Keratinocyte (primary cell): ENCODE measurements at regions not wholly inside any gene's neighbourhood (a gene's known extent, or its start where the extent isn't known, plus 50 kb on each side); places are given as distances from the start of the nearest gene placed in this dataset.
"Not testable (repeated sequence)": the region's sequence is repeated elsewhere in the genome, so short reads cannot be mapped to it uniquely, and the experiment has no call there.

ENCODE experiments used
- DNase-seq: peaks from one replicate; pipeline ENCODE4 v3.0.0-alpha.2; 2011; ENCODE audit warnings: low read depth, missing footprints, low spot score
- FAIRE-seq: peaks from 2 replicates; lab custom pipeline; 2011; peaks lifted over from hg19 to GRCh38; lab: Jason Lieb, UNC
- H2AFZ ChIP-seq: 2 replicates; pipeline ENCODE4 v1.6.0; 2012; ENCODE audit warnings: low read length, control low read depth, inconsistent platforms; ENCODE audit not compliant: control insufficient read depth
- H3K27ac ChIP-seq: 2 replicates; pipeline ENCODE4 v1.5.1; 2011; ENCODE audit warnings: low read length; ENCODE audit not compliant: control insufficient read depth, insufficient read depth
- H3K27me3 ChIP-seq: 3 replicates; pipeline ENCODE4 v1.6.0; 2011; ENCODE audit warnings: low read length; ENCODE audit not compliant: control insufficient read depth, insufficient read depth; ENCODE audit errors: extremely low read depth
- H3K36me3 ChIP-seq, 2 experiments: 2 replicates in 1 of 2; 3 replicates in 1 of 2; pipeline ENCODE4 v1.5.1; 2011; ENCODE audit warnings: low read length in 2 of 2, mild to moderate bottlenecking in 1 of 2; ENCODE audit not compliant: control insufficient read depth in 2 of 2, insufficient read depth in 2 of 2; ENCODE audit errors: extremely low read depth in 1 of 2
- H3K4me1 ChIP-seq: 3 replicates; pipeline ENCODE4 v1.5.1; 2011; ENCODE audit warnings: low read length; ENCODE audit not compliant: control insufficient read depth, insufficient read depth; ENCODE audit errors: extremely low read depth
- H3K4me2 ChIP-seq: 3 replicates; pipeline ENCODE4 v1.6.0; 2011; ENCODE audit warnings: low read depth, low read length; ENCODE audit not compliant: control insufficient read depth, insufficient read depth; ENCODE audit errors: extremely low read depth
- H3K4me3 ChIP-seq, 3 experiments: fragments of 200-600 bp in 1 of 3; sonication (generic) in 1 of 3; 2 replicates in 2 of 3; 3 replicates in 1 of 3; pipeline ENCODE4 v1.5.1; 2011 to 2016; ENCODE audit warnings: low read length in 3 of 3, mild to moderate bottlenecking in 3 of 3, control low read depth in 2 of 3, inconsistent platforms in 1 of 3, low read depth in 1 of 3, mixed read lengths in 1 of 3, mixed run types in 1 of 3, moderate library complexity in 1 of 3; ENCODE audit not compliant: control insufficient read depth in 2 of 3, insufficient read depth in 2 of 3; ENCODE audit errors: extremely low read depth in 1 of 3
- H3K79me2 ChIP-seq: 2 replicates; pipeline ENCODE4 v1.6.0; 2012; ENCODE audit warnings: low read length; ENCODE audit not compliant: control insufficient read depth, insufficient read depth
- H3K9ac ChIP-seq: 3 replicates; pipeline ENCODE4 v1.6.0; 2011; ENCODE audit warnings: low read length; ENCODE audit not compliant: control insufficient read depth, insufficient read depth; ENCODE audit errors: extremely low read depth
- H3K9me1 ChIP-seq: 3 replicates; pipeline ENCODE4 v1.6.0; 2011; ENCODE audit warnings: low read length; ENCODE audit not compliant: control insufficient read depth, insufficient read depth; ENCODE audit errors: extremely low read depth
- H3K9me3 ChIP-seq: 2 replicates; pipeline ENCODE4 v1.5.1; 2012; ENCODE audit warnings: low read depth, low read length; ENCODE audit not compliant: control insufficient read depth
- H4K20me1 ChIP-seq: 3 replicates; pipeline ENCODE4 v1.6.0; 2011; ENCODE audit warnings: low read length; ENCODE audit not compliant: control insufficient read depth, insufficient read depth; ENCODE audit errors: extremely low read depth
- CTCF ChIP-seq, 3 experiments: IDR thresholded peaks in 1 of 3; conservative IDR thresholded peaks in 1 of 3; optimal IDR thresholded peaks in 1 of 3; 2 replicates in 2 of 3; 3 replicates in 1 of 3; pipeline versions ENCODE3 to v1.5.1; 2011; ENCODE audit warnings: low read length in 3 of 3, mild to moderate bottlenecking in 3 of 3, moderate library complexity in 2 of 3, control low read depth in 1 of 3, inconsistent platforms in 1 of 3; ENCODE audit not compliant: insufficient read depth in 2 of 3; ENCODE audit errors: extremely low read depth in 1 of 3
- EZH2 ChIP-seq: IDR thresholded peaks from one replicate; pipeline ENCODE4 v1.6.1; 2012; ENCODE audit warnings: inconsistent platforms, mild to moderate bottlenecking, low read length, moderate library complexity
- dilution Hi-C: fragments of 300-500 bp; cut with MboI; formaldehyde crosslinking; loops from one replicate; pipeline ENCODE4 v1.7.0; 2020; ENCODE audit warnings: low sequenced_read_pairs; ENCODE audit not compliant: extremely low pct_ligation_motif_present

GRCh38 chr1:157448636-157449035 is 103.7 kb downstream of the FCRL5 start:
- no peak overlapping the region for H3K9ac ChIP-seq
- H2AFZ ChIP-seq = no peak overlapping the region
- TF ChIP-seq CTCF (optimal IDR thresholded peaks at IDR 0.05 in 1 of 3, IDR thresholded peaks at IDR 0.05 in 1 of 3, conservative IDR thresholded peaks at IDR 0.05 in 1 of 3; ENCODE audit: extremely low read depth in 1 of 3, insufficient read depth in 2 of 3, low read length in 3 of 3) (no peak), EZH2 (no peak)
- H3K4me2 ChIP-seq = no peak overlapping the region
- H3K4me3 ChIP-seq = no peak overlapping the region
- H4K20me1 ChIP-seq = no peaks in the 10 kb centered on the region
- H3K36me3 ChIP-seq = no peaks in the 10 kb centered on the region
- FAIRE-seq = no peak
- H3K9me1 ChIP-seq = no peaks in the 10 kb centered on the region
- DNase-seq = no peak
- H3K4me1 ChIP-seq = no peaks in the 10 kb centered on the region
- H3K79me2 ChIP-seq = no peaks in the 10 kb centered on the region
- no peak overlapping the region for H3K27ac ChIP-seq
- no peaks in the 10 kb centered on the region for H3K9me3 ChIP-seq
- no peaks in the 10 kb centered on the region for H3K27me3 ChIP-seq
- dilution Hi-C loops = no loop called here

- FAIRE-seq, DNase-seq, H3K4me2 ChIP-seq, H3K4me3 ChIP-seq, H4K20me1 ChIP-seq, H2AFZ ChIP-seq, H3K27me3 ChIP-seq, H3K9ac ChIP-seq, H3K79me2 ChIP-seq, H3K9me3 ChIP-seq, H3K4me1 ChIP-seq, dilution Hi-C loops, H3K9me1 ChIP-seq, H3K36me3 ChIP-seq, H3K27ac ChIP-seq: not testable (repeated sequence)
Observed at GRCh38 chr1:157446356-157446755, 106.0 kb downstream of the FCRL5 start.

GRCh38 chr1:157445616-157446140 is 106.6 kb downstream of the FCRL5 start:
- H3K27ac ChIP-seq, H3K9me3 ChIP-seq, dilution Hi-C loops, FAIRE-seq, H3K4me2 ChIP-seq, H3K4me1 ChIP-seq, DNase-seq, H2AFZ ChIP-seq, H4K20me1 ChIP-seq, H3K36me3 ChIP-seq, H3K4me3 ChIP-seq, H3K9me1 ChIP-seq, H3K79me2 ChIP-seq, H3K27me3 ChIP-seq, H3K9ac ChIP-seq: not testable (repeated sequence)
